ENCODE measurements at regions not wholly inside any gene's neighbourhood (a gene's known extent, or its start where the extent isn't known, plus 50 kb on each side); places are given as distances from the start of the nearest gene placed in this dataset.

DNA sequence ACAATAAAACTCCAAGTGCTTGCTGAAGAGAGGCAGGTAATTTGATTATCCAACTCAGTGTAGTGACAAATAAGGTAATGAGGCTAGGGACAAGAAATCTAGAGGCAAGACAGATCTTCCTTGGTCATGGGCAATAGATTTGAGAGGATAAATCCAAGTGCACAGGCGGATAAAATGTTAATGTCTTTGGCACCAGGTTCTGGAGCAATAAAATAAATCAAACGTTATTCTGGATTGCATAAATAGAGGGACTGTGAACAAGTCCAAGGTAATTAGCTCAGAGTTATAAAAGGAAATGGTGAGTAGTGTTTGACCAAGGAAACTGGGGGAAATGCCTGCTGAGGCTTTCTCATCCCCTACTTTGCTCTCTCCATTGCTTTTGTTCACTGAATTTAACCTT, 329.3 kb upstream of the PROX1 start:
- ATAC-seq: no peak
- TF ChIP-seq SNAI2 (CRISPR knock-in tag; IDR thresholded peaks at IDR 0.05): no peak
- TF ChIP-seq, protein P1, sequence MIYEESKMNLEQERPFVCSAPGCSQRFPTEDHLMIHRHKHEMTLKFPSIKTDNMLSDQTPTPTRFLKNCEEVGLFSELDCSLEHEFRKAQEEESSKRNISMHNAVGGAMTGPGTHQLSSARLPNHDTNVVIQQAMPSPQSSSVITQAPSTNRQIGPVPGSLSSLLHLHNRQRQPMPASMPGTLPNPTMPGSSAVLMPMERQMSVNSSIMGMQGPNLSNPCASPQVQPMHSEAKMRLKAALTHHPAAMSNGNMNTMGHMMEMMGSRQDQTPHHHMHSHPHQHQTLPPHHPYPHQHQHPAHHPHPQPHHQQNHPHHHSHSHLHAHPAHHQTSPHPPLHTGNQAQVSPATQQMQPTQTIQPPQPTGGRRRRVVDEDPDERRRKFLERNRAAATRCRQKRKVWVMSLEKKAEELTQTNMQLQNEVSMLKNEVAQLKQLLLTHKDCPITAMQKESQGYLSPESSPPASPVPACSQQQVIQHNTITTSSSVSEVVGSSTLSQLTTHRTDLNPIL (CRISPR knock-in tag; IDR thresholded peaks at IDR 0.05; ENCODE audit: low read depth): no peak
- TF ChIP-seq, protein P2, sequence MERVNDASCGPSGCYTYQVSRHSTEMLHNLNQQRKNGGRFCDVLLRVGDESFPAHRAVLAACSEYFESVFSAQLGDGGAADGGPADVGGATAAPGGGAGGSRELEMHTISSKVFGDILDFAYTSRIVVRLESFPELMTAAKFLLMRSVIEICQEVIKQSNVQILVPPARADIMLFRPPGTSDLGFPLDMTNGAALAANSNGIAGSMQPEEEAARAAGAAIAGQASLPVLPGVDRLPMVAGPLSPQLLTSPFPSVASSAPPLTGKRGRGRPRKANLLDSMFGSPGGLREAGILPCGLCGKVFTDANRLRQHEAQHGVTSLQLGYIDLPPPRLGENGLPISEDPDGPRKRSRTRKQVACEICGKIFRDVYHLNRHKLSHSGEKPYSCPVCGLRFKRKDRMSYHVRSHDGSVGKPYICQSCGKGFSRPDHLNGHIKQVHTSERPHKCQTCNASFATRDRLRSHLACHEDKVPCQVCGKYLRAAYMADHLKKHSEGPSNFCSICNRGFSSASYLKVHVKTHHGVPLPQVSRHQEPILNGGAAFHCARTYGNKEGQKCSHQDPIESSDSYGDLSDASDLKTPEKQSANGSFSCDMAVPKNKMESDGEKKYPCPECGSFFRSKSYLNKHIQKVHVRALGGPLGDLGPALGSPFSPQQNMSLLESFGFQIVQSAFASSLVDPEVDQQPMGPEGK (CRISPR knock-in tag; IDR thresholded peaks at IDR 0.05; ENCODE audit: borderline replicate concordance): no peak

DNA sequence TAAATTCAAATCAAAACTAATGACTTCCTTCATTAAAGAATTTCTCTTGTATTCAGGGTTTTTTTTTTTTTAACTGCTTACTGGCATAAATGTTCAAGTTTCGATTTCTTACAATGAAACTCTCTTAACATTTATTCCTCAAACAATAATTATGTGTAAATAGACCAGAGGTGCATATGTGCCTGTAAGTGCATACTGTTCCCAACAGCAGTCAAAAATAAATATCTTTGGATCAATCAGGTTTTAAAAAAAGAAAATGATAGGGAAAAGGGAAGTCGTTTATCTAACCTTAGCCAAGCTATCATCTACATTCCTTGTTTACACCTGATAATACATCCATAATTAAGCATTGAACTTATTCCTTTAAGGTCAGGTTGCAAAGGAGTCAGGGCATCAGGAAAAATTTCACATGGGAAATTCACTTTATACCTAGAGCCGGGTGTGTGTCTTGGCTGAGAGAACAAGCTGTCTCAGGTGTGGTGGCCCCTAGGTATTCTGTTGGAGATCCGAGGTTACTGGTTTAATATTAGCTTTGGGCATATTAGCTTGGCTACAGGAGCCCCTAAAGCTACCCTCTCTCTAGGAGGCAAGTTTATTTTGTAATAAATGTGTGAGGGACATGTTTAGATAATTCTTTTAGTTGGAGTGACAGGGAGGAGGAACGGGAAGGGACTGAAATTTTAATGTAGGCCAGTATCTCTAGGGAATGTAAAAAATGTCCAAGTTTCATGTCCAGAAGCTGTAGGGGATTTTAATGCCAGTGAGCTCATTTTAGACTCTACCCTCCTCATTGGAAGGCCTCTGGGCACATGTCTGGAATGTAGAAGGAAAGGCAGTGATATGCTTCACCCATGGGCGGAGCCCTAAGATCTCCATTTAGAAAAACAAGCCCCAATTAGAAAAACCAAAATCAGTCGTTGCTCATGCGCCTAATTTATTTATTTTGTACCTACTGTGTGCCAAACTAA, 327.9 kb upstream of the PROX1 start:
- no peak for ATAC-seq
- TF ChIP-seq TSHZ2 (CRISPR knock-in tag; IDR thresholded peaks at IDR 0.05) (no peak), ISL1 (CRISPR knock-in tag; IDR thresholded peaks at IDR 0.05) (no peak), GLIS3 (CRISPR knock-in tag; IDR thresholded peaks at IDR 0.05) (no peak), ZFP3 (CRISPR knock-in tag; IDR thresholded peaks at IDR 0.05) (no peak), ZC3H10 (CRISPR knock-in tag; IDR thresholded peaks at IDR 0.05) (no peak), SNAI2 (CRISPR knock-in tag; IDR thresholded peaks at IDR 0.05) (no peak), ZFP30 (CRISPR knock-in tag; IDR thresholded peaks at IDR 0.05) (no peak), CSRNP3 (CRISPR knock-in tag; IDR thresholded peaks at IDR 0.05) (no peak), TCF4 (CRISPR knock-in tag; IDR thresholded peaks at IDR 0.05; ENCODE audit: borderline replicate concordance) (no peak), CSDC2 (CRISPR knock-in tag; IDR thresholded peaks at IDR 0.05) (no peak)
- TF ChIP-seq, protein P2 (CRISPR knock-in tag; IDR thresholded peaks at IDR 0.05; ENCODE audit: borderline replicate concordance): no peak
- TF ChIP-seq, protein P1 (CRISPR knock-in tag; IDR thresholded peaks at IDR 0.05; ENCODE audit: low read depth): no peak

DNA sequence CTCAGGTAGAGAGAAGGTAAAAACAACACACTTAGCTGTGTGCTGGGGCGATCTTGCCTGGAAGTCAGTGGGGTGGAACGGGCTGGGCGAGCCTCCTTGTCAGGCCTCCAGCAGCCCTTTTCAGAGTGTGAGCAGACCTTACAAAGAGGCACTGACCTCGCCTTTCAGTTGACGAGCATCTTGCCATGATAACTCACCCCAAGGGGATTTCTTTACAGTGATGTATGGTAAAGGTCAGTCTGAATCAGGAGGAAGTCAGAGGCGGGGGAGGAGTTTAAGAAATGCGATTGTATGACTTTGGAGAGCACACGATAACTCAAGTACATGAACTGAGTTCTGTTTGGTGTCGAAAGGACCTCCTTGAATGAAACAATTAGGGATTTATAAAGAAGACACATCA, 326.5 kb upstream of the PROX1 start:
- TF ChIP-seq ZNF8 (CRISPR knock-in tag; IDR thresholded peaks at IDR 0.05): no peak
- TF ChIP-seq, protein P1 (CRISPR knock-in tag; IDR thresholded peaks at IDR 0.05; ENCODE audit: low read depth): no peak
- no peak for ATAC-seq

All from SK-N-SH treated with all-trans-retinoic acid at 6 μM for 48 hours (cell line).